ENCODE measurements at regions not wholly inside any gene's neighbourhood (a gene's known extent, or its start where the extent isn't known, plus 50 kb on each side); places are given as distances from the start of the nearest gene placed in this dataset.

DNA sequence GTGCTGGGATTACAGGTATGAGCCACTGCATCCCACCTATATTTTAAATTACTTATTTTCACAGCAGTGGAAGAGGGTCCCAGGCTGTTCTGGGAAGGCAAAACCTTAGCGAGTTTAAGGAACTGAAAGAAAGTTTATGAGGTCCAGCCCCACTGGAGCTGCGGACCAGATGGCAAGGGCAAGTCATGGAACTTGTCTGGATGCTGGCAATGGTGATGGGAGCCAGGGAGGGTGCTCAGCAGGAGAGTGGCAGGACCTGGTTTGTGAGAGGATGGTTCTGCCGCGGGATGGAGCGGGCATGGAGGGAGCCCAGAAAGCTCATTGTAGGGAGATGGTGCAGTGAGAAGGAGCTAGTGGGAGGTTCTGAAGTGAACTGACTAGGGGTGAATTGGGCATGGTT, 50.6 kb upstream of the SLC45A1 start:
- TF ChIP-seq, protein P1, sequence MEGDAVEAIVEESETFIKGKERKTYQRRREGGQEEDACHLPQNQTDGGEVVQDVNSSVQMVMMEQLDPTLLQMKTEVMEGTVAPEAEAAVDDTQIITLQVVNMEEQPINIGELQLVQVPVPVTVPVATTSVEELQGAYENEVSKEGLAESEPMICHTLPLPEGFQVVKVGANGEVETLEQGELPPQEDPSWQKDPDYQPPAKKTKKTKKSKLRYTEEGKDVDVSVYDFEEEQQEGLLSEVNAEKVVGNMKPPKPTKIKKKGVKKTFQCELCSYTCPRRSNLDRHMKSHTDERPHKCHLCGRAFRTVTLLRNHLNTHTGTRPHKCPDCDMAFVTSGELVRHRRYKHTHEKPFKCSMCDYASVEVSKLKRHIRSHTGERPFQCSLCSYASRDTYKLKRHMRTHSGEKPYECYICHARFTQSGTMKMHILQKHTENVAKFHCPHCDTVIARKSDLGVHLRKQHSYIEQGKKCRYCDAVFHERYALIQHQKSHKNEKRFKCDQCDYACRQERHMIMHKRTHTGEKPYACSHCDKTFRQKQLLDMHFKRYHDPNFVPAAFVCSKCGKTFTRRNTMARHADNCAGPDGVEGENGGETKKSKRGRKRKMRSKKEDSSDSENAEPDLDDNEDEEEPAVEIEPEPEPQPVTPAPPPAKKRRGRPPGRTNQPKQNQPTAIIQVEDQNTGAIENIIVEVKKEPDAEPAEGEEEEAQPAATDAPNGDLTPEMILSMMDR (IDR thresholded peaks at IDR 0.05; ENCODE audit: control extremely low read depth in 1 of 3, insufficient read depth in 1 of 3, low read depth in 1 of 3, low read length in 3 of 3), result no peak
- TF ChIP-seq CREB1 (IDR thresholded peaks at IDR 0.05), result no peak
- TF ChIP-seq, protein P2, sequence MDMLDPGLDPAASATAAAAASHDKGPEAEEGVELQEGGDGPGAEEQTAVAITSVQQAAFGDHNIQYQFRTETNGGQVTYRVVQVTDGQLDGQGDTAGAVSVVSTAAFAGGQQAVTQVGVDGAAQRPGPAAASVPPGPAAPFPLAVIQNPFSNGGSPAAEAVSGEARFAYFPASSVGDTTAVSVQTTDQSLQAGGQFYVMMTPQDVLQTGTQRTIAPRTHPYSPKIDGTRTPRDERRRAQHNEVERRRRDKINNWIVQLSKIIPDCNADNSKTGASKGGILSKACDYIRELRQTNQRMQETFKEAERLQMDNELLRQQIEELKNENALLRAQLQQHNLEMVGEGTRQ (IDR thresholded peaks at IDR 0.05; ENCODE audit: low read length), result no peak
- no peak for TF ChIP-seq TEAD4 (IDR thresholded peaks at IDR 0.05; ENCODE audit: low read depth, low read length)
- TF ChIP-seq PHF8 (conservative IDR thresholded peaks at IDR 0.05; ENCODE audit: low read depth, low read length), result no peak
- no peak for TF ChIP-seq EZH2 (IDR thresholded peaks at IDR 0.05; ENCODE audit: low read depth, low read length, severe bottlenecking)
- no peak for TF ChIP-seq GABPA (IDR thresholded peaks at IDR 0.05; ENCODE audit: borderline replicate concordance, insufficient read depth, low read length)
- TF ChIP-seq CBX5 (IDR thresholded peaks at IDR 0.05; ENCODE audit: low read depth, low read length), result no peak
- no peak for TF ChIP-seq POLR2AphosphoS5 (IDR thresholded peaks at IDR 0.05; ENCODE audit: low read depth, low read length)
- no peak for TF ChIP-seq EGR1 (IDR thresholded peaks at IDR 0.05; ENCODE audit: borderline replicate concordance, low read depth, low read length)

Measured in H1 (cell line).